Transverse colon (tissue), 4 donors: ENCODE measurements at regions not wholly inside any gene's neighbourhood (a gene's known extent, or its start where the extent isn't known, plus 50 kb on each side); places are given as distances from the start of the nearest gene placed in this dataset.

Experiments
- DNase-seq: peaks from one replicate; pipeline ENCODE4 v3.0.0-alpha.2; 2019
- H3K27ac ChIP-seq, 4 donors: fragments of 200-600 bp; sonication (generic); 2 replicates each; pipeline ENCODE4 v1.5.1; 2016 to 2018; ENCODE audit warnings: inconsistent platforms in 4 of 4
- H3K27me3 ChIP-seq: fragments of 200-600 bp; sonication (generic); 2 replicates; pipeline ENCODE4 v1.5.1; 2017; ENCODE audit warnings: inconsistent platforms
- H3K36me3 ChIP-seq, 4 donors: fragments of 200-600 bp; sonication (generic); 2 replicates each; pipeline ENCODE4 v1.5.1; 2017 to 2019; ENCODE audit warnings: inconsistent platforms in 4 of 4
- H3K4me1 ChIP-seq, 4 donors: fragments of 200-600 bp; sonication (generic); 2 replicates each; pipeline ENCODE4 v1.5.1; 2017 to 2020; ENCODE audit warnings: inconsistent platforms in 4 of 4
- H3K4me3 ChIP-seq, 4 donors: fragments of 200-600 bp; sonication (generic); 1 replicate in 1 of 4; 2 replicates in 3 of 4; pipeline versions ENCODE4 v1.5.1 to v1.6.1; 2017 to 2019; ENCODE audit warnings: inconsistent platforms in 4 of 4
- H3K9me3 ChIP-seq, 2 donors: fragments of 200-600 bp; sonication (generic); 2 replicates each; pipeline ENCODE4 v1.5.1; 2017 to 2019; ENCODE audit warnings: inconsistent platforms in 2 of 2
- CTCF ChIP-seq, 5 experiments: fragments of 200-600 bp in 3 of 5; fragments of 450-650 bp in 2 of 5; sonication (generic) in 3 of 5; IDR thresholded peaks; 1 replicate in 2 of 5; 2 replicates in 3 of 5; pipeline ENCODE4 v1.5.1; 2016 to 2017; ENCODE audit warnings: antibody characterized with exemption in 5 of 5, inconsistent platforms in 3 of 5, mild to moderate bottlenecking in 2 of 5, moderate library complexity in 1 of 5
- EP300 ChIP-seq: sonication (generic); formaldehyde crosslinking; IDR thresholded peaks from one replicate; pipeline ENCODE4 v1.6.1; 2017; ENCODE audit warnings: antibody characterized with exemption, low read depth
- POLR2A ChIP-seq: fragments of 450-650 bp; IDR thresholded peaks from one replicate; pipeline ENCODE4 v1.6.1; 2016; ENCODE audit warnings: antibody characterized with exemption, mild to moderate bottlenecking, moderate library complexity
- POLR2AphosphoS5 ChIP-seq, 3 donors: sonication (generic); formaldehyde crosslinking; IDR thresholded peaks; one replicate each; pipeline ENCODE4 v1.6.1; 2016; ENCODE audit warnings: antibody characterized with exemption in 3 of 3
- WGBS, 2 donors: methylation state at CpG; one replicate each; pipeline ENCODE4 v1.1.5; 2018; ENCODE audit warnings: low coverage in 1 of 2; 5-methylcytosine and 5-hydroxymethylcytosine counted together
- in situ Hi-C, 4 donors: fragments of 200-750 bp; cut with MboI; loops; one replicate each; pipeline versions ENCODE4 v1.15.0 to v1.15.1; 2017; ENCODE audit warnings: low sequenced_read_pairs in 3 of 4, low pct_ligation_motif_present in 1 of 4, low pct_unique_long_range_greater_than_20kb in 1 of 4
- intact Hi-C: fragments of 100-400 bp; cut with DNase I; formaldehyde crosslinking; loops from one replicate; pipeline ENCODE4 v1.15.1; 2023; ENCODE audit warnings: low total_unique reads

- Histone ChIP-seq H3K9me3 (no peaks in the 10 kb centered on the region), H3K4me1 (peaks cover 7 to 21% (median 19%) of the 10 kb centered on the region in 4 donors), H3K27ac (peak overlapping the region; percentile 64 to 80 (median 70)), H3K36me3 (no peaks in the 10 kb centered on the region), H3K27me3 (no peaks in the 10 kb centered on the region), H3K4me3 (no peak overlapping the region)
- peak; percentile 56 for DNase-seq
- no peak for TF ChIP-seq CTCF (IDR thresholded peaks at IDR 0.05)
- TF ChIP-seq POLR2AphosphoS5 (IDR thresholded peaks at IDR 0.05): peak; percentile 53 to 79 (median 72)
- no peak for TF ChIP-seq EP300
- TF ChIP-seq POLR2A: peak; percentile 7
- intact Hi-C loops: no loop called here
- 64% methylated on average over 3 of the region's 3 CpGs; no CpG with 5 or more reads in 1 of the 2 donors for WGBS, 2 donors
- in situ Hi-C loops: loop anchor here in 2 of 4 donors (25.0 kb wide), 1 partner anchor 242 kb away; no protein-coding TSS in a partner anchor
These were observed 123.9 kb upstream of the ZMIZ1 start for GRCh38 chr10:78944723-78945312.

GRCh38 chr10:78945838-78946237 is 122.9 kb upstream of the ZMIZ1 start:
- H3K36me3 ChIP-seq: no peaks in the 10 kb centered on the region
- peaks cover 7 to 21% (median 19%) of the 10 kb centered on the region in 4 donors for H3K4me1 ChIP-seq
- WGBS, 2 donors: 77% methylated on average over 4 of the region's 4 CpGs; no CpG with 5 or more reads in 1 of the 2 donors
- no peaks in the 10 kb centered on the region for H3K9me3 ChIP-seq
- TF ChIP-seq POLR2A (no peak), EP300 (no peak), CTCF (IDR thresholded peaks at IDR 0.05) (no peak), POLR2AphosphoS5 (IDR thresholded peaks at IDR 0.05) (no peak)
- intact Hi-C loops (no loop called here), in situ Hi-C loops (loop anchor here in 2 of 4 donors (25.0 kb wide), 1 partner anchor 241 kb away; no protein-coding TSS in a partner anchor)
- H3K27me3 ChIP-seq: no peaks in the 10 kb centered on the region
- peak overlapping the region; percentile 43 to 80 (median 68) for H3K27ac ChIP-seq
- no peak overlapping the region for H3K4me3 ChIP-seq
- DNase-seq: no peak

- no peaks in the 10 kb centered on the region for H3K27me3 ChIP-seq
- H3K36me3 ChIP-seq: no peaks in the 10 kb centered on the region
- H3K4me1 ChIP-seq: peaks cover 7 to 21% (median 19%) of the 10 kb centered on the region in 4 donors
- WGBS, 2 donors: 71% methylated on average over 6 of the region's 6 CpGs; no CpG with 5 or more reads in 1 of the 2 donors
- no peaks in the 10 kb centered on the region for H3K9me3 ChIP-seq
- intact Hi-C loops: no loop called here
- in situ Hi-C loops: loop anchor here in 2 of 4 donors (25.0 kb wide), 1 partner anchor 240 kb away; no protein-coding TSS in a partner anchor
- TF ChIP-seq EP300 (no peak), POLR2AphosphoS5 (IDR thresholded peaks at IDR 0.05) (no peak), POLR2A (no peak), CTCF (IDR thresholded peaks at IDR 0.05) (no peak)
- no peak for DNase-seq
- no peak overlapping the region for H3K4me3 ChIP-seq
- no peak overlapping the region for H3K27ac ChIP-seq
These were observed 121.5 kb upstream of the ZMIZ1 start for GRCh38 chr10:78947226-78947625.

GRCh38 chr10:78947733-78948132 is 121.0 kb upstream of the ZMIZ1 start:
- no peaks in the 10 kb centered on the region for H3K36me3 ChIP-seq
- TF ChIP-seq CTCF (IDR thresholded peaks at IDR 0.05) (no peak), POLR2A (no peak), POLR2AphosphoS5 (IDR thresholded peaks at IDR 0.05) (no peak), EP300 (no peak)
- H3K4me1 ChIP-seq: peaks cover 7 to 21% (median 19%) of the 10 kb centered on the region in 4 donors
- WGBS, 2 donors: 61% methylated on average over 2 of the region's 2 CpGs; no CpG with 5 or more reads in 1 of the 2 donors
- intact Hi-C loops (no loop called here), in situ Hi-C loops (loop anchor here in 2 of 4 donors (25.0 kb wide), 1 partner anchor 240 kb away; no protein-coding TSS in a partner anchor)
- no peaks in the 10 kb centered on the region for H3K27me3 ChIP-seq
- H3K4me3 ChIP-seq: no peak overlapping the region
- H3K27ac ChIP-seq: no peak overlapping the region
- DNase-seq: no peak
- H3K9me3 ChIP-seq: no peaks in the 10 kb centered on the region
